HG02588 (cell line): ENCODE measurements at regions not wholly inside any gene's neighbourhood (a gene's known extent, or its start where the extent isn't known, plus 50 kb on each side); places are given as distances from the start of the nearest gene placed in this dataset.

Experiments
- ATAC-seq: cut with Tn5 transposase; IDR thresholded peaks from one replicate; pipeline ENCODE4 v1.9.1; 2021; ENCODE audit warnings: mild to moderate bottlenecking, moderate library complexity; ENCODE audit not compliant: unreplicated experiment

- no peak for ATAC-seq
Measured at GRCh38 chr2:160940271-160940670, 220.0 kb upstream of the TANK start.

- ATAC-seq = peak; percentile 85
Measured at GRCh38 chr2:160940699-160941098, 219.5 kb upstream of the TANK start.

- no peak for ATAC-seq
Measured at GRCh38 chr2:160941290-160941846, 218.9 kb upstream of the TANK start.

GRCh38 chr2:160942476-160943142, 217.6 kb upstream of the TANK start:
- no peak for ATAC-seq

- no peak for ATAC-seq
Measured at GRCh38 chr2:160943414-160943813, 216.8 kb upstream of the TANK start.

- ATAC-seq = no peak
Measured at GRCh38 chr2:160952464-160953254, 207.6 kb upstream of the TANK start.

- ATAC-seq = no peak
Measured at GRCh38 chr2:160955578-160955977, 204.7 kb upstream of the TANK start.

GRCh38 chr2:160956243-160956802, 203.9 kb upstream of the TANK start:
- no peak for ATAC-seq

- ATAC-seq = no peak
Measured at GRCh38 chr2:160963957-160964356, 196.3 kb upstream of the TANK start.

GRCh38 chr2:160967523-160967922, 192.7 kb upstream of the TANK start:
- ATAC-seq = no peak

- no peak for ATAC-seq
Measured at GRCh38 chr2:160968183-160968582, 192.0 kb upstream of the TANK start.

- no peak for ATAC-seq
Measured at GRCh38 chr2:160970052-160970965, 189.9 kb upstream of the TANK start.

- no peak for ATAC-seq
Measured at GRCh38 chr2:160973991-160974390, 186.2 kb upstream of the TANK start.

- no peak for ATAC-seq
Measured at GRCh38 chr2:160974803-160975202, 185.4 kb upstream of the TANK start.

GRCh38 chr2:160976797-160977196, 183.4 kb upstream of the TANK start:
- no peak for ATAC-seq

- no peak for ATAC-seq
Measured at GRCh38 chr2:160977376-160977775, 182.9 kb upstream of the TANK start.

- no peak for ATAC-seq
Measured at GRCh38 chr2:160977854-160978253, 182.4 kb upstream of the TANK start.

- no peak for ATAC-seq
Measured at GRCh38 chr2:160984426-160985077, 175.7 kb upstream of the TANK start.

- ATAC-seq = no peak
Measured at GRCh38 chr2:160989778-160990177, 170.4 kb upstream of the TANK start.

- no peak for ATAC-seq
Measured at GRCh38 chr2:160993654-160994061, 166.6 kb upstream of the TANK start.
